ENCODE measurements at regions not wholly inside any gene's neighbourhood (a gene's known extent, or its start where the extent isn't known, plus 50 kb on each side); places are given as distances from the start of the nearest gene placed in this dataset.

GRCh38 chr3:30349507-30349906, 256.9 kb upstream of the TGFBR2 start:
- H3K4me2 ChIP-seq (ENCODE audit: low read depth, low read length, poor library complexity, severe bottlenecking): no peak overlapping the region
- no peaks in the 10 kb centered on the region for H3K27me3 ChIP-seq (ENCODE audit: low read length)
- H3K27ac ChIP-seq (ENCODE audit: low read depth, low read length): no peak overlapping the region
- no peak for TF ChIP-seq CTCF (IDR thresholded peaks at IDR 0.05; ENCODE audit: insufficient read depth, low read length, poor library complexity, severe bottlenecking)
- no peak for TF ChIP-seq EZH2phosphoT487 (conservative IDR thresholded peaks at IDR 0.05; ENCODE audit: low read length)
- H4K20me1 ChIP-seq (ENCODE audit: low read depth, low read length): no peaks in the 10 kb centered on the region
- H3F3A ChIP-seq (ENCODE audit: insufficient read depth): no peaks in the 10 kb centered on the region
- no peaks in the 10 kb centered on the region for H3K79me2 ChIP-seq (ENCODE audit: insufficient read depth, low read length)
- no peak overlapping the region for H2AFZ ChIP-seq (ENCODE audit: low read depth, low read length, severe bottlenecking)
- no peak overlapping the region for H3K4me3 ChIP-seq (ENCODE audit: insufficient read depth, low read length, poor library complexity, severe bottlenecking)
- H3K9me2 ChIP-seq (replicated peaks; ENCODE audit: insufficient read depth, low read length): no peaks in the 10 kb centered on the region
- no peaks in the 10 kb centered on the region for H3K36me3 ChIP-seq (ENCODE audit: low read length)
- no peak overlapping the region for H3K9ac ChIP-seq (ENCODE audit: low read length)
- H3K9me3 ChIP-seq (ENCODE audit: insufficient read depth, low read length): no peaks in the 10 kb centered on the region

- Histone ChIP-seq H3K27ac (ENCODE audit: low read depth, low read length) (no peak overlapping the region), H3K36me3 (ENCODE audit: low read length) (no peaks in the 10 kb centered on the region), H3K4me3 (ENCODE audit: insufficient read depth, low read length, poor library complexity, severe bottlenecking) (no peak overlapping the region), H3K9ac (ENCODE audit: low read length) (no peak overlapping the region), H4K20me1 (ENCODE audit: low read depth, low read length) (no peaks in the 10 kb centered on the region), H3K79me2 (ENCODE audit: insufficient read depth, low read length) (no peaks in the 10 kb centered on the region), H3F3A (ENCODE audit: insufficient read depth) (no peaks in the 10 kb centered on the region), H3K27me3 (ENCODE audit: low read length) (no peaks in the 10 kb centered on the region), H2AFZ (ENCODE audit: low read depth, low read length, severe bottlenecking) (no peak overlapping the region), H3K9me2 (replicated peaks; ENCODE audit: insufficient read depth, low read length) (no peaks in the 10 kb centered on the region), H3K4me2 (ENCODE audit: low read depth, low read length, poor library complexity, severe bottlenecking) (no peak overlapping the region), H3K9me3 (ENCODE audit: insufficient read depth, low read length) (no peaks in the 10 kb centered on the region)
- TF ChIP-seq EZH2phosphoT487 (conservative IDR thresholded peaks at IDR 0.05; ENCODE audit: low read length) (no peak), CTCF (IDR thresholded peaks at IDR 0.05; ENCODE audit: insufficient read depth, low read length, poor library complexity, severe bottlenecking) (no peak)
Measured at GRCh38 chr3:30350011-30350410, 256.4 kb upstream of the TGFBR2 start.

- no peak overlapping the region for H2AFZ ChIP-seq (ENCODE audit: low read depth, low read length, severe bottlenecking)
- no peaks in the 10 kb centered on the region for H3K9me3 ChIP-seq (ENCODE audit: insufficient read depth, low read length)
- no peaks in the 10 kb centered on the region for H3K9me2 ChIP-seq (replicated peaks; ENCODE audit: insufficient read depth, low read length)
- no peak overlapping the region for H3K27ac ChIP-seq (ENCODE audit: low read depth, low read length)
- no peaks in the 10 kb centered on the region for H4K20me1 ChIP-seq (ENCODE audit: low read depth, low read length)
- H3K9ac ChIP-seq (ENCODE audit: low read length): no peak overlapping the region
- no peaks in the 10 kb centered on the region for H3F3A ChIP-seq (ENCODE audit: insufficient read depth)
- H3K79me2 ChIP-seq (ENCODE audit: insufficient read depth, low read length): no peaks in the 10 kb centered on the region
- TF ChIP-seq CTCF (IDR thresholded peaks at IDR 0.05; ENCODE audit: insufficient read depth, low read length, poor library complexity, severe bottlenecking) (no peak), EZH2phosphoT487 (conservative IDR thresholded peaks at IDR 0.05; ENCODE audit: low read length) (no peak)
- no peak overlapping the region for H3K4me2 ChIP-seq (ENCODE audit: low read depth, low read length, poor library complexity, severe bottlenecking)
- no peak overlapping the region for H3K4me3 ChIP-seq (ENCODE audit: insufficient read depth, low read length, poor library complexity, severe bottlenecking)
- no peaks in the 10 kb centered on the region for H3K27me3 ChIP-seq (ENCODE audit: low read length)
- H3K36me3 ChIP-seq (ENCODE audit: low read length): no peaks in the 10 kb centered on the region
Measured at GRCh38 chr3:30350901-30351300, 255.5 kb upstream of the TGFBR2 start.

Data from SU-DHL-6 (cell line).